HG03135 (cell line): ENCODE measurements at regions not wholly inside any gene's neighbourhood (a gene's known extent, or its start where the extent isn't known, plus 50 kb on each side); places are given as distances from the start of the nearest gene placed in this dataset.
"Not testable (repeated sequence)": the region's sequence is repeated elsewhere in the genome, so short reads cannot be mapped to it uniquely, and the experiment has no call there.

Source experiments
- ATAC-seq: cut with Tn5 transposase; IDR thresholded peaks from one replicate; pipeline ENCODE4 v1.9.1; 2021; ENCODE audit warnings: mild to moderate bottlenecking, moderate library complexity; ENCODE audit not compliant: unreplicated experiment

GRCh38 chr6:112504621-112505020 is 157.5 kb downstream of the RFPL4B start:
- no peak for ATAC-seq

- ATAC-seq, result no peak
Measured at GRCh38 chr6:112511441-112511840, 164.3 kb downstream of the RFPL4B start.

- ATAC-seq, result no peak
Measured at GRCh38 chr6:112513175-112513574, 166.0 kb downstream of the RFPL4B start.

- ATAC-seq, result no peak
Measured at GRCh38 chr6:112522587-112522986, 175.5 kb downstream of the RFPL4B start.

- no peak for ATAC-seq
Measured at GRCh38 chr6:112524071-112524470, 176.9 kb downstream of the RFPL4B start.

- ATAC-seq, result no peak
Measured at GRCh38 chr6:112525749-112526148, 178.6 kb downstream of the RFPL4B start.

GRCh38 chr6:112526594-112526993 is 179.5 kb downstream of the RFPL4B start:
- no peak for ATAC-seq

GRCh38 chr6:112528306-112528705 is 181.2 kb downstream of the RFPL4B start:
- ATAC-seq, result not testable (repeated sequence)

- ATAC-seq, result no peak
Measured at GRCh38 chr6:112535816-112536215, 188.7 kb downstream of the RFPL4B start.

- ATAC-seq, result no peak
Measured at GRCh38 chr6:112539355-112539754, 192.2 kb downstream of the RFPL4B start.

GRCh38 chr6:112541847-112542246 is 194.7 kb downstream of the RFPL4B start:
- ATAC-seq, result not testable (repeated sequence)

- ATAC-seq, result not testable (repeated sequence)
Measured at GRCh38 chr6:112547321-112548085, 200.4 kb downstream of the RFPL4B start.

- no peak for ATAC-seq
Measured at GRCh38 chr6:112549749-112550148, 202.6 kb downstream of the RFPL4B start.

GRCh38 chr6:112557435-112557834 is 210.3 kb downstream of the RFPL4B start:
- ATAC-seq, result no peak

- no peak for ATAC-seq
Measured at GRCh38 chr6:112557961-112558360, 210.8 kb downstream of the RFPL4B start.

- ATAC-seq, result no peak
Measured at GRCh38 chr6:112560651-112561050, 213.5 kb downstream of the RFPL4B start.

- no peak for ATAC-seq
Measured at GRCh38 chr6:112562301-112563231, 215.4 kb downstream of the RFPL4B start.

GRCh38 chr6:112563368-112563767 is 216.2 kb downstream of the RFPL4B start:
- no peak for ATAC-seq

GRCh38 chr6:112568066-112568465 is 220.9 kb downstream of the RFPL4B start:
- no peak for ATAC-seq

- no peak for ATAC-seq
Measured at GRCh38 chr6:112571488-112572270, 224.5 kb downstream of the RFPL4B start.

GRCh38 chr6:112574190-112574589 is 227.1 kb downstream of the RFPL4B start:
- no peak for ATAC-seq
